Esophagus squamous epithelium (tissue), 4 donors: ENCODE measurements at regions not wholly inside any gene's neighbourhood (a gene's known extent, or its start where the extent isn't known, plus 50 kb on each side); places are given as distances from the start of the nearest gene placed in this dataset.

Source experiments
- POLR2A ChIP-seq, 4 donors: fragments of 450-650 bp; IDR thresholded peaks; one replicate each; pipeline ENCODE4 v1.6.1; 2017; ENCODE audit warnings: antibody characterized with exemption in 4 of 4, mild to moderate bottlenecking in 4 of 4, moderate library complexity in 3 of 4
- TF ChIP-seq, protein P1 (sequence below), 6 experiments: fragments of 450-650 bp in 4 of 6; fragments of 200-600 bp in 2 of 6; sonication (generic) in 2 of 6; IDR thresholded peaks; one replicate each; pipeline ENCODE4 v1.5.1; 2016 to 2019; ENCODE audit warnings: antibody characterized with exemption in 6 of 6, mild to moderate bottlenecking in 4 of 6, moderate library complexity in 4 of 6

DNA sequence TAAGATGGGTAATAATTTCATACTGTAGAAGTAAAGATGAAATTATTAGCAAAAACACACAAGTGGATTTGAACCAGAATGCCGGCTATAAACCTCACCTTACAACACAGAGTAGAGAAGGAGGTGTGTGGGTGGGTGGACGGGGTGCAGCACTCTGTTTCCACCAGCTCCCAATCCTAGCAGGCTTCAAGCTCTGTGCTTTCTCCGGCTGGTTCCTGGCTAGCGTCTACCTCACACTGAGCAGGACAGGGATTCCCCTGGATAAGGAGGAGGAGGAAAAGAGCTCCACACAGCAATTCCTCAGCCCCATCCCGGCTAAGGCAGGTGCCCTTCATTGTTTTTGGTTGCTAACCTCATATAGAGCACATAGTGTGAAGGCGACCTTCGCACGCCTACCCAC is 453.3 kb downstream of the C6orf118 start:
- TF ChIP-seq, protein P1, sequence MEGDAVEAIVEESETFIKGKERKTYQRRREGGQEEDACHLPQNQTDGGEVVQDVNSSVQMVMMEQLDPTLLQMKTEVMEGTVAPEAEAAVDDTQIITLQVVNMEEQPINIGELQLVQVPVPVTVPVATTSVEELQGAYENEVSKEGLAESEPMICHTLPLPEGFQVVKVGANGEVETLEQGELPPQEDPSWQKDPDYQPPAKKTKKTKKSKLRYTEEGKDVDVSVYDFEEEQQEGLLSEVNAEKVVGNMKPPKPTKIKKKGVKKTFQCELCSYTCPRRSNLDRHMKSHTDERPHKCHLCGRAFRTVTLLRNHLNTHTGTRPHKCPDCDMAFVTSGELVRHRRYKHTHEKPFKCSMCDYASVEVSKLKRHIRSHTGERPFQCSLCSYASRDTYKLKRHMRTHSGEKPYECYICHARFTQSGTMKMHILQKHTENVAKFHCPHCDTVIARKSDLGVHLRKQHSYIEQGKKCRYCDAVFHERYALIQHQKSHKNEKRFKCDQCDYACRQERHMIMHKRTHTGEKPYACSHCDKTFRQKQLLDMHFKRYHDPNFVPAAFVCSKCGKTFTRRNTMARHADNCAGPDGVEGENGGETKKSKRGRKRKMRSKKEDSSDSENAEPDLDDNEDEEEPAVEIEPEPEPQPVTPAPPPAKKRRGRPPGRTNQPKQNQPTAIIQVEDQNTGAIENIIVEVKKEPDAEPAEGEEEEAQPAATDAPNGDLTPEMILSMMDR (IDR thresholded peaks at IDR 0.05): no peak
- no peak for TF ChIP-seq POLR2A (IDR thresholded peaks at IDR 0.05)
